ENCODE measurements at regions not wholly inside any gene's neighbourhood (a gene's known extent, or its start where the extent isn't known, plus 50 kb on each side); places are given as distances from the start of the nearest gene placed in this dataset.
A peak's percentile ranks its signal among the peaks of the same experiment; 100 is the strongest.
"Not testable (repeated sequence)": the region's sequence is repeated elsewhere in the genome, so short reads cannot be mapped to it uniquely, and the experiment has no call there.

- H3K9me3 Mint-ChIP-seq (ENCODE audit: low read depth); H3K27ac Mint-ChIP-seq; CTCF ChIA-PET; H3K36me3 Mint-ChIP-seq; DNase-seq; H3K4me1 Mint-ChIP-seq; H3K4me3 Mint-ChIP-seq; ATAC-seq; H3K27me3 Mint-ChIP-seq: not testable (repeated sequence)
Observed at GRCh38 chr10:42193588-42193987, 444.8 kb downstream of the ZNF33B start.

DNA sequence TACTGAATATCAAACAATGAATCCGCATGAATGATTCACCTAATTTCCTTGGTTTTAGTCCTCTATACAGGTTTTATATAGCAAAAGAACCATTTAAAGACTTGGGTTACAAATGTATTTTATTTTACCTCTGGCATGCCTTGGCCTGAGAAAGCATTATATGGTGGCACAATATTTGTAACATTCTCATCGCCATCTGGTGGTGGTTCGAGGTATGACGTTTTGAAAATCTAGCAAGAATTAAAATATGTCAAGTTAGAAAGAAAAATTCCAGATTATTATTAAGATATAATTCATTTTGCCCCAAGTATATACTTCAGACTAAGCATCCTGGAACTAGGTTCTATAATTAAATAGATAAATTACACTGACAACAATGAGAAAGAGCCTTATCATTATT, 445.9 kb downstream of the ZNF33B start:
- H3K4me1 Mint-ChIP-seq; H3K4me3 Mint-ChIP-seq; DNase-seq; CTCF ChIA-PET; H3K9me3 Mint-ChIP-seq (ENCODE audit: low read depth); H3K36me3 Mint-ChIP-seq; H3K27ac Mint-ChIP-seq; ATAC-seq; H3K27me3 Mint-ChIP-seq: not testable (repeated sequence)

DNA sequence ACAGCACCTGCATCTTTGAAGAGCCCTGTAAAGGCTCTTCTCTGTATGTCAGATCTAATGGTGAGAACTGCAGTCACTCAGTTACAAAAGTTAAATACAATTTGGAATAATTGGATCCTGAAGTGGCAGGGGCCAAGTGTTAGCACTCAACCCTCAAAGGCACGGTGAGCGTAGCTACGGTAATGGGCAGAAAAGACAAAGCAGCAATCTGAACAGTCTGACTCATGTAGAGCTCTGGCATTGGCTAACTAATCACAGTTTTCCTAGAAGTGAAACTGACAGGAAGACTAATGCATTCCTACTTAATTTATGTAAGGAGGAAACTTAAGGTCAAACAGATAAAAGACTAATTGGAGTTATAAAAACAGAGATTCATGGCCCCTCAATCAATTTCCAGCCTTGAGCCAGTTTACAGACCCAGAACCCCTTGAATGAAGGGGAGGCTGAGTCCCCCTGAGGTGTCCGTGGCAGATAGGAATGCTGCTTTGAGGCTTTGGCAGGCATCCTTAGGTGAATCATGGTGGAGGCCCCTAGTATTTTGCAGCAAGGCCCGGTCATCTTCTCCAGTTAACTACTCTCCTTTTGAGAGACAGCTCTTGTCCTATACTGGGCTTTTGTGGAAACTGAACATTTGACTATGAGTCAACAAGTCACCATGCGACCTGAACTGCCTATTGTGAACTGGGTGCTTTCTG, 450.7 kb downstream of the ZNF33B start:
- DNase-seq; H3K36me3 Mint-ChIP-seq; H3K9me3 Mint-ChIP-seq (ENCODE audit: low read depth); H3K4me1 Mint-ChIP-seq; H3K4me3 Mint-ChIP-seq; CTCF ChIA-PET; H3K27me3 Mint-ChIP-seq; H3K27ac Mint-ChIP-seq; ATAC-seq: not testable (repeated sequence)

- H3K4me1 Mint-ChIP-seq; CTCF ChIA-PET; H3K9me3 Mint-ChIP-seq (ENCODE audit: low read depth); H3K36me3 Mint-ChIP-seq; ATAC-seq; H3K4me3 Mint-ChIP-seq; DNase-seq: not testable (repeated sequence)
- H3K27me3 Mint-ChIP-seq: peaks cover 30% of the 10 kb centered on the region
- H3K27ac Mint-ChIP-seq: peak overlapping the region; percentile 87
Observed at GRCh38 chr10:42177793-42178689, 460.3 kb downstream of the ZNF33B start.

GRCh38 chr10:42177077-42177792, 461.1 kb downstream of the ZNF33B start:
- Mint-ChIP-seq H3K4me1 (peaks cover 2% of the 10 kb centered on the region), H3K4me3 (no peak overlapping the region), H3K9me3 (ENCODE audit: low read depth) (no peaks in the 10 kb centered on the region), H3K27ac (peak overlapping the region; percentile 70), H3K27me3 (peaks cover 30% of the 10 kb centered on the region), H3K36me3 (peaks cover 1% of the 10 kb centered on the region)
- ATAC-seq: no peak
- no peak for DNase-seq
- CTCF ChIA-PET: no interaction called here

GRCh38 chr10:42150428-42151061, 487.8 kb downstream of the ZNF33B start:
- no peak overlapping the region for H3K27ac Mint-ChIP-seq
- ATAC-seq (no peak), DNase-seq (no peak)
- no peaks in the 10 kb centered on the region for H3K36me3 Mint-ChIP-seq
- H3K9me3 Mint-ChIP-seq (ENCODE audit: low read depth): peaks cover 15% of the 10 kb centered on the region
- H3K27me3 Mint-ChIP-seq: no peaks in the 10 kb centered on the region
- H3K4me1 Mint-ChIP-seq: no peaks in the 10 kb centered on the region
- CTCF ChIA-PET: no interaction called here
- no peak overlapping the region for H3K4me3 Mint-ChIP-seq

DNA sequence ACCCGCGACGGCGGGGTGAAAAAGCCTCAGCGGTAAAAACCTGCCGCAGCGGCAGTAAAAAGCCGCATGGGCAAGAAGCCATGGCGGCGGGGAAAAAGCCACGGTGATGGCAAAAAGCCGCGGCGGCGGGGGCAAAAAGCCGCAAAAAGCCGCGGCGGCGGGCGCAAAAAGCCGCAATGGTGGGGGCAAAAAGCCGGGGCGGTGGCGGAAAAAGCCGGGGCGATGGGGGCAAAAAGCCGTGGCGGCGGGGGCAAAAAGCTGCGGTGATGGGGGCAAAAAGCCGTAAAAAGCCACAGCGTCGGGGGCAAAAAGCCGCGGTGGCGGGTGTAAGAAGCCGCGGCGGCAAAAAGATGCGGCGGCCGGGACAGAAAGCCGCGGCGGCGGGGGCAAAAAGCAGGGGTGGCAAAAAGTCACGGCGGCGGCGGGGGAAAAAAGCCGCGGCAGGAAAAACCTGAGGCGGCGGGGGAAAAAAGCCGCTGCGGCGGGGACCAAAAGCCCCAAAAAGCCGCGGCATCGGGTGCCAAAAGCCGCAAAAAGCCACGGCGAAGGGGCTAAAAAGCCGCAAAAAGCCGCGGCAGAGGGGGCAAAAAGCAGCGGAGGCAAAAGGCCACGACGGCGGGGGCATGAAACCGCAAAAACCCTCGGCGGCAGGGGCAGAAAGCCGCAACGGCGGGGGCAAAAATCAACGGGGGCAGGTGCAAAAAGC, 488.5 kb downstream of the ZNF33B start:
- Mint-ChIP-seq H3K27ac (no peak overlapping the region), H3K4me1 (no peaks in the 10 kb centered on the region), H3K4me3 (no peak overlapping the region), H3K36me3 (no peaks in the 10 kb centered on the region), H3K9me3 (ENCODE audit: low read depth) (peaks cover 11% of the 10 kb centered on the region), H3K27me3 (no peaks in the 10 kb centered on the region)
- CTCF ChIA-PET: no interaction called here
- ATAC-seq (no peak), DNase-seq (no peak)

GRCh38 chr10:42149027-42149700, 489.2 kb downstream of the ZNF33B start:
- DNase-seq (no peak), ATAC-seq (no peak)
- Mint-ChIP-seq H3K36me3 (no peaks in the 10 kb centered on the region), H3K9me3 (ENCODE audit: low read depth) (peaks cover 11% of the 10 kb centered on the region), H3K27ac (no peak overlapping the region), H3K4me1 (no peaks in the 10 kb centered on the region), H3K27me3 (no peaks in the 10 kb centered on the region), H3K4me3 (no peak overlapping the region)
- CTCF ChIA-PET: no interaction called here

DNA sequence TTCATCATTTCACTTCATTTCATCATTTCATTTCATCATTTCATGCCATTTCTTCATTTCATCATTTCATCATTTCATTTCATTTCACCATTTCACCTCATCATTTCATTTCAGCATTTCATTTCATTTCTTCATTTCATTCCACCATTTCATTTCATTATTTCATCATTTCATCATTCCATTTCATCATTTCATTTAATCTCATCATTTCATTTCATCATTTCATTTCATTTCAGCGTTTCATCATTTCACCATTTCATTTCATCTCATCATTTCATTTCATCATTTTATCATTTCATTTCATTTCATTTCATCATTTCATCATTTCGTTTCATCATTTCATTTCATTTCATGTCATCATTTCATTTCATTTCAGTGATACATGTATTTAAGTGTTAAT, 492.2 kb downstream of the ZNF33B start:
- not testable (repeated sequence) for DNase-seq, ATAC-seq

GRCh38 chr10:42138023-42138422, 500.3 kb downstream of the ZNF33B start:
- H3K4me1 Mint-ChIP-seq; H3K9me3 Mint-ChIP-seq (ENCODE audit: low read depth); DNase-seq; ATAC-seq; H3K27ac Mint-ChIP-seq; H3K27me3 Mint-ChIP-seq; CTCF ChIA-PET; H3K36me3 Mint-ChIP-seq; H3K4me3 Mint-ChIP-seq: not testable (repeated sequence)

More for the DNA sequence above, 492.2 kb downstream of the ZNF33B start:
- H3K36me3 Mint-ChIP-seq, H3K27ac Mint-ChIP-seq, CTCF ChIA-PET, H3K27me3 Mint-ChIP-seq, H3K4me3 Mint-ChIP-seq, H3K4me1 Mint-ChIP-seq: not testable (repeated sequence)
- peaks cover 16% of the 10 kb centered on the region for H3K9me3 Mint-ChIP-seq (ENCODE audit: low read depth)

DNA sequence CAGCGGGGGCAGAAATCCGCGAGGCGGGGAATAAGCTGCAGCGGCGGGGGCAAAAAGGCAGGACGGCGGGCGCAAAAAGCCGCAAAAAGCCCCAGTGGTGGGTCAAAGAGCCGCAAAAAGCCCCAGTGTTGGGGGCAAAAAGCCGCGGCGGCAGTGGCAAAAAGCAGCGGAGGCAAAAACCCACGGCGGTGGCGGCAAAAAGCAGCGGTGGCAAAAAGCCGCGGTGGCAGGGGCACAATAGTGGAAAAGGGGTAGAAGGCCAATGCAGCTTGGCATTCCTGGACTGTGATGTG, 525.3 kb downstream of the ZNF33B start:
- Mint-ChIP-seq H3K9me3 (ENCODE audit: low read depth) (peaks cover 9% of the 10 kb centered on the region), H3K4me3 (no peak overlapping the region), H3K36me3 (peaks cover 3% of the 10 kb centered on the region), H3K4me1 (no peaks in the 10 kb centered on the region), H3K27ac (no peak overlapping the region), H3K27me3 (no peaks in the 10 kb centered on the region)
- ATAC-seq (no peak), DNase-seq (no peak)
- CTCF ChIA-PET: no interaction called here

- H3K4me1 Mint-ChIP-seq: no peaks in the 10 kb centered on the region
Observed at GRCh38 chr10:42112331-42113157, 525.8 kb downstream of the ZNF33B start.

More at GRCh38 chr10:42112331-42113157, 525.8 kb downstream of the ZNF33B start:
- Mint-ChIP-seq H3K4me3 (no peak overlapping the region), H3K27ac (no peak overlapping the region), H3K9me3 (ENCODE audit: low read depth) (peaks cover 9% of the 10 kb centered on the region), H3K27me3 (no peaks in the 10 kb centered on the region), H3K36me3 (peaks cover 3% of the 10 kb centered on the region)
- ATAC-seq (no peak), DNase-seq (no peak)
- CTCF ChIA-PET: no interaction called here

Measured in activated CD8-positive, alpha-beta memory T cell treated with anti-CD3 and anti-CD28 coated beads, Interleukin-2, amount 10 ng/mL, durations not matched to agents 7 days and 5 days (primary cell).